DOHH2 (cell line): ENCODE measurements at regions not wholly inside any gene's neighbourhood (a gene's known extent, or its start where the extent isn't known, plus 50 kb on each side); places are given as distances from the start of the nearest gene placed in this dataset.

ENCODE experiments used
- EZH2phosphoT487 ChIP-seq: fragments of 200-600 bp; sonication (generic); IDR thresholded peaks from 2 replicates; pipeline ENCODE4 v1.6.1; 2017; ENCODE audit warnings: borderline replicate concordance, mild to moderate bottlenecking, antibody characterized with exemption, low read length, moderate library complexity, mixed read lengths
- TF ChIP-seq, protein P1 (sequence below): fragments of 200-600 bp; sonication (generic); IDR thresholded peaks from one replicate; pipeline ENCODE4 v1.5.1; 2014; ENCODE audit warnings: antibody characterized with exemption, mild to moderate bottlenecking, low read depth, low read length; ENCODE audit not compliant: poor library complexity, severe bottlenecking

DNA sequence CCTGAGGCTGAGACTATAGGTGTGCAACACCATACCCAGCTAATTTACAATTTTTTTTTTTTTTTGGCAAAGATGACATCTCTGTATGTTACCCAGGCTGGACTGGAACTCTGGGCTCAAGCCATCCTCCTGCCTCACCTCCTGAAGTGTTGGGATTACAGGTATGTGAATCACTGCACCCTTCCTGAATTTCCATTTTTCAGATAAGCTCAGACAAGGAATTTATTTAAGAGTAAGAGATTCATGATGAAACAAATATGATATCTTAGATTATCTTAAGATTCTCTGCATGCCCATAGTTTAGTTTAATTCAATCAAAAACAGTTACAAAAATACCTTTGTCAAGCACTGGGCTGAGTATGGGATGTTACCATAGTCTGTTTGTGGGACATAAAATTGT is 128.4 kb upstream of the BASP1 start:
- TF ChIP-seq, protein P1, sequence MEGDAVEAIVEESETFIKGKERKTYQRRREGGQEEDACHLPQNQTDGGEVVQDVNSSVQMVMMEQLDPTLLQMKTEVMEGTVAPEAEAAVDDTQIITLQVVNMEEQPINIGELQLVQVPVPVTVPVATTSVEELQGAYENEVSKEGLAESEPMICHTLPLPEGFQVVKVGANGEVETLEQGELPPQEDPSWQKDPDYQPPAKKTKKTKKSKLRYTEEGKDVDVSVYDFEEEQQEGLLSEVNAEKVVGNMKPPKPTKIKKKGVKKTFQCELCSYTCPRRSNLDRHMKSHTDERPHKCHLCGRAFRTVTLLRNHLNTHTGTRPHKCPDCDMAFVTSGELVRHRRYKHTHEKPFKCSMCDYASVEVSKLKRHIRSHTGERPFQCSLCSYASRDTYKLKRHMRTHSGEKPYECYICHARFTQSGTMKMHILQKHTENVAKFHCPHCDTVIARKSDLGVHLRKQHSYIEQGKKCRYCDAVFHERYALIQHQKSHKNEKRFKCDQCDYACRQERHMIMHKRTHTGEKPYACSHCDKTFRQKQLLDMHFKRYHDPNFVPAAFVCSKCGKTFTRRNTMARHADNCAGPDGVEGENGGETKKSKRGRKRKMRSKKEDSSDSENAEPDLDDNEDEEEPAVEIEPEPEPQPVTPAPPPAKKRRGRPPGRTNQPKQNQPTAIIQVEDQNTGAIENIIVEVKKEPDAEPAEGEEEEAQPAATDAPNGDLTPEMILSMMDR = no peak
- TF ChIP-seq EZH2phosphoT487 = no peak
